SK-N-SH treated with all-trans-retinoic acid at 6 μM for 48 hours (cell line): ENCODE measurements at regions not wholly inside any gene's neighbourhood (a gene's known extent, or its start where the extent isn't known, plus 50 kb on each side); places are given as distances from the start of the nearest gene placed in this dataset.

Experiments
- CREB5 ChIP-seq: fragments of 250-450 bp; sonication (Bioruptor Pico); IDR thresholded peaks from 2 replicates; pipeline ENCODE4 v1.5.1; 2020; ENCODE audit warnings: low read depth, mild to moderate bottlenecking, moderate library complexity
- PATZ1 ChIP-seq: fragments of 250-450 bp; sonication (Bioruptor Pico); IDR thresholded peaks from 2 replicates; pipeline ENCODE4 v1.8.0; 2020; ENCODE audit warnings: mild to moderate bottlenecking, moderate library complexity, borderline replicate concordance
- ZFP3 ChIP-seq: fragments of 250-450 bp; sonication (Bioruptor Pico); IDR thresholded peaks from 2 replicates; pipeline ENCODE4 v1.5.0; 2020; ENCODE audit warnings: mild to moderate bottlenecking, moderate library complexity
- ZNF70 ChIP-seq: fragments of 450-650 bp; formaldehyde crosslinking; IDR thresholded peaks from 2 replicates; pipeline ENCODE4 v1.5.0; 2020; ENCODE audit warnings: mild to moderate bottlenecking, moderate library complexity

GRCh38 chr3:29072611-29073010 is 208.3 kb upstream of the RBMS3 start:
- TF ChIP-seq ZNF70 (CRISPR knock-in tag) (no peak), PATZ1 (CRISPR knock-in tag) (no peak), ZFP3 (CRISPR knock-in tag) (no peak), CREB5 (CRISPR knock-in tag) (no peak)
